ENCODE measurements at regions not wholly inside any gene's neighbourhood (a gene's known extent, or its start where the extent isn't known, plus 50 kb on each side); places are given as distances from the start of the nearest gene placed in this dataset.

DNA sequence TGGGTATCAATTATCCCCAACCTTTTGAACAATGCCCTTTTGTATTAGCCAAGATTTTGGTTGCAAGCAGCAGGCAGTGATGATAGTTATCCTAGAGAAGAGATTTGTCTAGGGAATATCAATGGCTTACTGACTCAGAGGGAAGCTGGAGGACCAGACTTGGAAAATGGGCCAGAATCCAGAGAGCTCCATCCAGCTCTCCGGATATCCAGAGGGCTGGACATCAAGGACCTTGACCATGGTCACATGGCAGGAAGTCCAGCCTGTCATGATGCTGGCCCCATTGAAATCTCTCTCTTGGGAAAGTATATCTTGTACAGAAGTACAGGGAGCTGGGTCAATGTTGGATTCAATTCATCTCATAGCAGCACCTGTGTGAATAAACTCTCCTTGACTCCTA lies 148.5 kb upstream of the PDZRN3 start:
- no peak for TF ChIP-seq EZH2phosphoT487 (IDR thresholded peaks at IDR 0.05)
- TF ChIP-seq, protein P1, sequence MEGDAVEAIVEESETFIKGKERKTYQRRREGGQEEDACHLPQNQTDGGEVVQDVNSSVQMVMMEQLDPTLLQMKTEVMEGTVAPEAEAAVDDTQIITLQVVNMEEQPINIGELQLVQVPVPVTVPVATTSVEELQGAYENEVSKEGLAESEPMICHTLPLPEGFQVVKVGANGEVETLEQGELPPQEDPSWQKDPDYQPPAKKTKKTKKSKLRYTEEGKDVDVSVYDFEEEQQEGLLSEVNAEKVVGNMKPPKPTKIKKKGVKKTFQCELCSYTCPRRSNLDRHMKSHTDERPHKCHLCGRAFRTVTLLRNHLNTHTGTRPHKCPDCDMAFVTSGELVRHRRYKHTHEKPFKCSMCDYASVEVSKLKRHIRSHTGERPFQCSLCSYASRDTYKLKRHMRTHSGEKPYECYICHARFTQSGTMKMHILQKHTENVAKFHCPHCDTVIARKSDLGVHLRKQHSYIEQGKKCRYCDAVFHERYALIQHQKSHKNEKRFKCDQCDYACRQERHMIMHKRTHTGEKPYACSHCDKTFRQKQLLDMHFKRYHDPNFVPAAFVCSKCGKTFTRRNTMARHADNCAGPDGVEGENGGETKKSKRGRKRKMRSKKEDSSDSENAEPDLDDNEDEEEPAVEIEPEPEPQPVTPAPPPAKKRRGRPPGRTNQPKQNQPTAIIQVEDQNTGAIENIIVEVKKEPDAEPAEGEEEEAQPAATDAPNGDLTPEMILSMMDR (IDR thresholded peaks at IDR 0.05), result no peak

Measured in neural progenitor cell (in vitro differentiated cells).